H1 (cell line): ENCODE measurements at regions not wholly inside any gene's neighbourhood (a gene's known extent, or its start where the extent isn't known, plus 50 kb on each side); places are given as distances from the start of the nearest gene placed in this dataset.

Source experiments
- ATF3 ChIP-seq: IDR thresholded peaks from 2 replicates; pipeline ENCODE4 v1.6.1; 2011; ENCODE audit warnings: low read depth, mild to moderate bottlenecking, low read length; ENCODE audit not compliant: insufficient read depth
- CBX8 ChIP-seq: fragments of 300-800, 300-1000 bp; sonication (generic); IDR thresholded peaks from 2 replicates; pipeline ENCODE4 v1.7.1; 2016; ENCODE audit warnings: low read depth, low read length, borderline replicate concordance
- CHD2 ChIP-seq: IDR thresholded peaks from 2 replicates; pipeline ENCODE4 v1.6.1; 2012; ENCODE audit warnings: low read length, improper control_type of control experiment
- CTCF ChIP-seq, 3 experiments: IDR thresholded peaks; 1 replicate in 2 of 3; 2 replicates in 1 of 3; pipeline versions ENCODE4 v1.5.1 to v1.6.1; 2011; ENCODE audit warnings: low read length in 3 of 3, mild to moderate bottlenecking in 3 of 3, inconsistent platforms in 2 of 3, low read depth in 1 of 3, moderate library complexity in 1 of 3; ENCODE audit not compliant: insufficient read depth in 1 of 3; ENCODE audit errors: control extremely low read depth in 1 of 3
- EGR1 ChIP-seq: IDR thresholded peaks from 2 replicates; pipeline ENCODE4 v1.6.1; 2011; ENCODE audit warnings: low read depth, low read length, borderline replicate concordance
- EZH2 ChIP-seq: fragments of 200-600 bp; sonication (generic); IDR thresholded peaks from 2 replicates; pipeline ENCODE4 v1.7.1; 2012; ENCODE audit warnings: low read depth, mild to moderate bottlenecking, moderate library complexity, low read length, inconsistent platforms; ENCODE audit not compliant: severe bottlenecking
- HDAC6 ChIP-seq: IDR thresholded peaks from one replicate; pipeline ENCODE4 v1.7.1; 2012; ENCODE audit warnings: low read depth, mild to moderate bottlenecking, inconsistent platforms, low read length, moderate library complexity
- POLR2A ChIP-seq, 2 experiments: IDR thresholded peaks; 1 replicate in 1 of 2; 2 replicates in 1 of 2; pipeline ENCODE4 v1.6.1; 2011; ENCODE audit warnings: low read depth in 2 of 2, low read length in 2 of 2, mild to moderate bottlenecking in 2 of 2; ENCODE audit errors: control extremely low read depth in 1 of 2
- YY1 ChIP-seq: IDR thresholded peaks from 2 replicates; pipeline ENCODE4 v1.6.1; 2011; ENCODE audit warnings: low read depth, mild to moderate bottlenecking, low read length

GRCh38 chr4:129604632-129605255, 508.8 kb downstream of the C4orf33 start:
- TF ChIP-seq CTCF (IDR thresholded peaks at IDR 0.05; ENCODE audit: control extremely low read depth in 1 of 3, insufficient read depth in 1 of 3, low read depth in 1 of 3, low read length in 3 of 3) (no peak), CBX8 (no peak), EZH2 (no peak), ATF3 (no peak), POLR2A (IDR thresholded peaks at IDR 0.05; ENCODE audit: control extremely low read depth in 1 of 2, low read depth in 2 of 2, low read length in 2 of 2) (no peak), CHD2 (no peak), HDAC6 (no peak), EGR1 (no peak), YY1 (no peak)
